Vagina (tissue), 2 donors: ENCODE measurements at regions not wholly inside any gene's neighbourhood (a gene's known extent, or its start where the extent isn't known, plus 50 kb on each side); places are given as distances from the start of the nearest gene placed in this dataset.

Experiments used
- DNase-seq, 2 donors: peaks; one replicate each; pipeline ENCODE4 v3.0.0-alpha.2; 2017; ENCODE audit errors: extremely low spot score in 2 of 2
- H3K27ac ChIP-seq: fragments of 200-600 bp; sonication (generic); one replicate; pipeline ENCODE4 v1.5.1; 2019
- H3K27me3 ChIP-seq: fragments of 200-600 bp; sonication (generic); one replicate; pipeline ENCODE4 v1.5.1; 2019
- H3K36me3 ChIP-seq, 2 donors: fragments of 200-600 bp; sonication (generic); one replicate each; pipeline ENCODE4 v1.5.1; 2017 to 2019
- H3K4me1 ChIP-seq: fragments of 200-600 bp; sonication (generic); one replicate; pipeline ENCODE4 v1.5.1; 2019
- H3K4me3 ChIP-seq, 2 donors: fragments of 200-600 bp; sonication (generic); 1 replicate in 1 of 2; 2 replicates in 1 of 2; pipeline ENCODE4 v1.5.1; 2016 to 2019
- H3K9me3 ChIP-seq: fragments of 200-600 bp; sonication (generic); one replicate; pipeline ENCODE4 v1.5.1; 2019
- POLR2A ChIP-seq, 2 donors: fragments of 450-650 bp; IDR thresholded peaks; one replicate each; pipeline ENCODE4 v1.6.1; 2017; ENCODE audit warnings: antibody characterized with exemption in 2 of 2, mild to moderate bottlenecking in 2 of 2, moderate library complexity in 2 of 2
- POLR2AphosphoS5 ChIP-seq, 2 donors: sonication (generic); formaldehyde crosslinking; IDR thresholded peaks; one replicate each; pipeline ENCODE4 v1.9.0; 2017; ENCODE audit warnings: antibody characterized with exemption in 2 of 2, mild to moderate bottlenecking in 2 of 2, low read depth in 1 of 2; ENCODE audit not compliant: insufficient read depth in 1 of 2
- intact Hi-C: fragments of 100-400 bp; cut with DNase I; formaldehyde crosslinking; loops from one replicate; pipeline ENCODE4 v1.15.1; 2023
- TF ChIP-seq, protein P1 (sequence below), 3 experiments: fragments of 450-650 bp in 2 of 3; fragments of 200-600 bp in 1 of 3; sonication (generic) in 1 of 3; IDR thresholded peaks; one replicate each; pipeline ENCODE4 v1.5.1; 2017 to 2019; ENCODE audit warnings: antibody characterized with exemption in 3 of 3, mild to moderate bottlenecking in 2 of 3, moderate library complexity in 2 of 3

DNA sequence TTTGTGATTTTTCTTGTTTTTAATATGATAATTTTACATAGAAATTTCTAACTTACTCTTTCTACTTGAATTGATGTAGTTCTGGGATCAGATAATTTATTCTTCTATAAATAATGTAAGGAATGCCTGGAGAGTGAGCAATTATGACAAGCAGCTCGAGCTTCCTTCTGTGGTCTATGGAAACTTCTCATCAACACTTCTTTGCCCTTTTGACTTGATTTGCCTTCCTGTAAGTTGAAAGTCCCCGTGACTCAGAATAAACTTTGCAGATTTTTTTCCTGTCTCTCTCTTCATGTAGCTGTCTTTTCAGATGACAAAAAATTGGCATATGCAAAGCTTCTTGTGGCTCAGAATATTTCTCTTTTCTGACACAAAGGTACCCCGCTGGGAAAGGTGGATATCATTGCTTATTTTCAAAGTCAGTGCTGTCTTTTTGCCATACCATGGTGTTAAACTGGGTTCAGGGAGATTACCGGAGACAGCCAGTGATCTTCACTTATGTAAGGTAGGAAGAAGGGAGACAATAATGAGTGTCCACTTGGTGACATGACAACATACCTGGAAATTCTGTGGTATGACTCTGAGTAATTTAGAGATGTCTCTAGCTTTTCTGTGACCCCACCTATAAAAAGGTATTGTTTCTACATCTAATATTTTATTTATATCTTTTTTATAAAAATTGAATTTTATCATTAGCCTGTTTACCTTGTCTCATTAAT lies 278.6 kb upstream of the GNPDA2 start:
- intact Hi-C loops: no loop called here
- H3K4me1 ChIP-seq: no peaks in the 10 kb centered on the region
- no peaks in the 10 kb centered on the region for H3K9me3 ChIP-seq
- no peak for TF ChIP-seq POLR2AphosphoS5 (IDR thresholded peaks at IDR 0.05; ENCODE audit: insufficient read depth in 1 of 2, low read depth in 1 of 2)
- TF ChIP-seq, protein P1, sequence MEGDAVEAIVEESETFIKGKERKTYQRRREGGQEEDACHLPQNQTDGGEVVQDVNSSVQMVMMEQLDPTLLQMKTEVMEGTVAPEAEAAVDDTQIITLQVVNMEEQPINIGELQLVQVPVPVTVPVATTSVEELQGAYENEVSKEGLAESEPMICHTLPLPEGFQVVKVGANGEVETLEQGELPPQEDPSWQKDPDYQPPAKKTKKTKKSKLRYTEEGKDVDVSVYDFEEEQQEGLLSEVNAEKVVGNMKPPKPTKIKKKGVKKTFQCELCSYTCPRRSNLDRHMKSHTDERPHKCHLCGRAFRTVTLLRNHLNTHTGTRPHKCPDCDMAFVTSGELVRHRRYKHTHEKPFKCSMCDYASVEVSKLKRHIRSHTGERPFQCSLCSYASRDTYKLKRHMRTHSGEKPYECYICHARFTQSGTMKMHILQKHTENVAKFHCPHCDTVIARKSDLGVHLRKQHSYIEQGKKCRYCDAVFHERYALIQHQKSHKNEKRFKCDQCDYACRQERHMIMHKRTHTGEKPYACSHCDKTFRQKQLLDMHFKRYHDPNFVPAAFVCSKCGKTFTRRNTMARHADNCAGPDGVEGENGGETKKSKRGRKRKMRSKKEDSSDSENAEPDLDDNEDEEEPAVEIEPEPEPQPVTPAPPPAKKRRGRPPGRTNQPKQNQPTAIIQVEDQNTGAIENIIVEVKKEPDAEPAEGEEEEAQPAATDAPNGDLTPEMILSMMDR (IDR thresholded peaks at IDR 0.05): no peak
- no peak for TF ChIP-seq POLR2A (IDR thresholded peaks at IDR 0.05)
- DNase-seq: no peak
- H3K27ac ChIP-seq: no peak overlapping the region
- H3K4me3 ChIP-seq: no peak overlapping the region
- H3K27me3 ChIP-seq: no peaks in the 10 kb centered on the region
- H3K36me3 ChIP-seq: no peaks in the 10 kb centered on the region

DNA sequence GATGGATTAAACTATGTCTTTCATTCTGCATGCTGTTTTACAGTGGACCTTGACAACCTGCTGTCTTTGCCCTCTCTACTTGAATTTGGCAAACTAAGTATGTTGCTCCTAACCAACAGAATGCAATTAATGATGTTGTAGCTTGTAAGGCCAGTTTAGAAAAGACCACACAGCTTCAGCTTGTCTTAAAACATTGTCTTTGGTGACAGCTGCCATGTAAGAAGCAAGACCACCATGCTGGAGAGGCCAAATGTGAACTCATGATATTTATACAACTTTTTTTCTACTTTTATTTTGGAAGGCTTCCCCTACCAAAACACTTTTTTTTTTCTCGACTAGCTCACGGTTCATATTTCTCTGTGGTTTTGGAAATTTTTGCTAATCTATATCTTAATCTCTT lies 278.0 kb upstream of the GNPDA2 start:
- intact Hi-C loops: no loop called here
- Histone ChIP-seq H3K36me3 (no peaks in the 10 kb centered on the region), H3K9me3 (no peaks in the 10 kb centered on the region), H3K27me3 (no peaks in the 10 kb centered on the region), H3K27ac (no peak overlapping the region), H3K4me3 (no peak overlapping the region), H3K4me1 (no peaks in the 10 kb centered on the region)
- no peak for DNase-seq
- TF ChIP-seq POLR2AphosphoS5 (IDR thresholded peaks at IDR 0.05; ENCODE audit: insufficient read depth in 1 of 2, low read depth in 1 of 2) (no peak), POLR2A (IDR thresholded peaks at IDR 0.05) (no peak)
- TF ChIP-seq, protein P1 (IDR thresholded peaks at IDR 0.05): no peak

DNA sequence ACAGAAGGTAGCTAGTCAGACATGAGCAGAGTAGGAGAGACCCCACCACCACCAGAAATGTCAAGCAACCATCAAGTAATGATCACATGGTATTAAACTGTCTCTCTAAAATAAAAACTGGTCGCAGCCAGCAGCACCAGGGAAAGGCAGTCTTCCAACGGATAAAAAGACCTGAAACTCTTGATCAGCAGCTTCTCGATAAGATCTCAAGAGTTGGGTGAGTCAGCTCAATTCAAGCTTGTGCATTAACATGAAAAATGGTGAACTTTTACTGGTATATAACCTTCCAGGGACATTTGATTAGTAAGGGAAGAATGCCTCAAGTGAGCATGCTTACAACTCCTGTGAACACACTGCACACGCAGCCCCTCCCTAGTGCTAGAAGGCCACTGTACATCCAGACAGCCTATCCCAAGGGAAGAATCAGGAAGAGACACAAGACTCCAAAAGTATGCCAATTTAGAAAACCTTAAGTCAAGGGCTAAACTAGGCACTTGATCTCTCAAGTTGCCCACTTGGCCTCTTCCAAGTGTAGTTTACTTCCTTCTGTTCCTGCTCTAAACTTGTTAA lies 270.0 kb upstream of the GNPDA2 start:
- DNase-seq: no peak
- H3K27me3 ChIP-seq: no peaks in the 10 kb centered on the region
- TF ChIP-seq, protein P1 (IDR thresholded peaks at IDR 0.05): no peak
- TF ChIP-seq POLR2AphosphoS5 (IDR thresholded peaks at IDR 0.05; ENCODE audit: insufficient read depth in 1 of 2, low read depth in 1 of 2): no peak
- TF ChIP-seq POLR2A (IDR thresholded peaks at IDR 0.05): no peak
- H3K9me3 ChIP-seq: no peaks in the 10 kb centered on the region
- H3K36me3 ChIP-seq: no peaks in the 10 kb centered on the region
- H3K4me1 ChIP-seq: no peaks in the 10 kb centered on the region
- no peak overlapping the region for H3K27ac ChIP-seq
- intact Hi-C loops: no loop called here
- H3K4me3 ChIP-seq: no peak overlapping the region

DNA sequence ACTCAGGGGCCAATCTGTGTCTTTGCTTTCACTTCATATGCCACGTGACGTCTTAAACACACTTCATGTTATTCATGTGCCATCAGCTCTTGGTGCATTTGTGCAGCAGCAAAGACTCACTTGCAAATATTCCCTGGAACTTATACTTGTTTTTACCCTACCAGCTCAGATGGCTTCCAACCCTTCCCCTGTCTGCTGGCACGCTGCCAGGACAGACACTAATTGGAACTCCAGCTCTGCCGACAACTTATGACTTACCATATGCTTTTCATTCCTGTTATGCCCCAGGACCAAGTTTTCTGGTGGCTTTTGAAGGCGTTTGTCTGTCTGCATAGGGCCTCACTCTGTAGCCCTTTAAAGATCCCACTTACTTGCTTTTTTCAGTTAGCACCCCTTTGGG lies 261.7 kb upstream of the GNPDA2 start:
- Histone ChIP-seq H3K4me3 (no peak overlapping the region), H3K9me3 (no peaks in the 10 kb centered on the region), H3K4me1 (no peaks in the 10 kb centered on the region), H3K27me3 (no peaks in the 10 kb centered on the region), H3K27ac (no peak overlapping the region), H3K36me3 (no peaks in the 10 kb centered on the region)
- intact Hi-C loops: no loop called here
- TF ChIP-seq POLR2A (IDR thresholded peaks at IDR 0.05) (no peak), POLR2AphosphoS5 (IDR thresholded peaks at IDR 0.05; ENCODE audit: insufficient read depth in 1 of 2, low read depth in 1 of 2) (no peak)
- TF ChIP-seq, protein P1 (IDR thresholded peaks at IDR 0.05): no peak
- no peak for DNase-seq

DNA sequence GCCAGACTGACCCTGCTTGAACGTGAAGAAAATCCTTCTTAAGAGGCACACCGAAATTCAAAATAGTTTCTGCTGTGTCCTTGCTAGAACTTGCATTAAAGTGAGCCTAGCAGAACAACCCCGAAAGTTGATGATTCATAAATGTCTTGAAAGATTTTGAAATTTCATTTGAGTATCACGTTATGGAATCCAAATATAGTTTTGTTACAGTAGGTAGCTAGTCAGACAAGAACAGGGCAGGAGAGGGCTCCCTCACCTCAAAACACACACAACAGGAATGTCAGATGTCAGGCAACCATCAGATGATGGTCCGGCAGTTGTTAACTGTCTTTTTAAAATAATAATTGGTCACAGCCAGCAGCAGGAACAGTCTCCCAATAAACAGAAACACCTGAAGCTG lies 259.6 kb upstream of the GNPDA2 start:
- no peak overlapping the region for H3K27ac ChIP-seq
- no peak overlapping the region for H3K4me3 ChIP-seq
- H3K36me3 ChIP-seq: no peaks in the 10 kb centered on the region
- no peak for DNase-seq
- H3K9me3 ChIP-seq: no peaks in the 10 kb centered on the region
- intact Hi-C loops: no loop called here
- TF ChIP-seq POLR2A (IDR thresholded peaks at IDR 0.05) (no peak), POLR2AphosphoS5 (IDR thresholded peaks at IDR 0.05; ENCODE audit: insufficient read depth in 1 of 2, low read depth in 1 of 2) (no peak)
- TF ChIP-seq, protein P1 (IDR thresholded peaks at IDR 0.05): no peak
- H3K27me3 ChIP-seq: no peaks in the 10 kb centered on the region
- H3K4me1 ChIP-seq: no peaks in the 10 kb centered on the region
